SK-N-SH treated with all-trans-retinoic acid at 6 μM for 48 hours (cell line): ENCODE measurements at regions not wholly inside any gene's neighbourhood (a gene's known extent, or its start where the extent isn't known, plus 50 kb on each side); places are given as distances from the start of the nearest gene placed in this dataset.

Experiments
- ATAC-seq: fragments of 200-7000 bp; cut with Tn5 transposase; 3 replicates; pipeline ENCODE4 v1.9.1; 2020; ENCODE audit warnings: mild to moderate bottlenecking, moderate library complexity
- ARNTL ChIP-seq: fragments of 450-650 bp; formaldehyde crosslinking; IDR thresholded peaks from 2 replicates; pipeline ENCODE4 v1.5.0; 2020; ENCODE audit warnings: low read depth, mild to moderate bottlenecking, moderate library complexity, borderline replicate concordance
- BACH2 ChIP-seq: fragments of 250-450 bp; sonication (Bioruptor Pico); IDR thresholded peaks from 2 replicates; pipeline ENCODE4 v1.9.0; 2021; ENCODE audit warnings: mild to moderate bottlenecking, borderline replicate concordance
- CREB5 ChIP-seq: fragments of 250-450 bp; sonication (Bioruptor Pico); IDR thresholded peaks from 2 replicates; pipeline ENCODE4 v1.5.1; 2020; ENCODE audit warnings: low read depth, mild to moderate bottlenecking, moderate library complexity
- CSDC2 ChIP-seq: fragments of 250-450 bp; sonication (Bioruptor Pico); IDR thresholded peaks from 2 replicates; pipeline ENCODE4 v1.5.0; 2020; ENCODE audit warnings: mild to moderate bottlenecking, moderate library complexity
- ESRRG ChIP-seq: fragments of 250-450 bp; sonication (Bioruptor Pico); IDR thresholded peaks from 2 replicates; pipeline ENCODE4 v1.6.1; 2021; ENCODE audit warnings: mild to moderate bottlenecking
- GLIS3 ChIP-seq: fragments of 250-450 bp; sonication (Bioruptor Pico); IDR thresholded peaks from 2 replicates; pipeline ENCODE4 v1.5.0; 2020; ENCODE audit warnings: mild to moderate bottlenecking, moderate library complexity
- ISL1 ChIP-seq: fragments of 250-450 bp; sonication (Bioruptor Pico); IDR thresholded peaks from 2 replicates; pipeline ENCODE4 v2.1.2; 2022; ENCODE audit warnings: mild to moderate bottlenecking, moderate library complexity
- OSR1 ChIP-seq: fragments of 250-450 bp; sonication (Bioruptor Pico); IDR thresholded peaks from 2 replicates; pipeline ENCODE4 v1.8.0; 2022; ENCODE audit warnings: moderate library complexity, mild to moderate bottlenecking, inconsistent platforms
- PATZ1 ChIP-seq: fragments of 250-450 bp; sonication (Bioruptor Pico); IDR thresholded peaks from 2 replicates; pipeline ENCODE4 v1.8.0; 2020; ENCODE audit warnings: mild to moderate bottlenecking, moderate library complexity, borderline replicate concordance
- POU6F1 ChIP-seq: fragments of 250-450 bp; sonication (Bioruptor Pico); IDR thresholded peaks from 2 replicates; pipeline ENCODE4 v1.8.0; 2021; ENCODE audit warnings: low read depth, mild to moderate bottlenecking, moderate library complexity, borderline replicate concordance
- PPARA ChIP-seq: fragments of 250-450 bp; sonication (Bioruptor Pico); IDR thresholded peaks from 2 replicates; pipeline ENCODE4 v1.5.0; 2020; ENCODE audit warnings: mild to moderate bottlenecking, borderline replicate concordance
- RARB ChIP-seq: fragments of 250-450 bp; sonication (Bioruptor Pico); IDR thresholded peaks from 2 replicates; pipeline ENCODE4 v1.8.0; 2021; ENCODE audit warnings: mild to moderate bottlenecking, moderate library complexity
- SNAI2 ChIP-seq: fragments of 250-450 bp; sonication (Bioruptor Pico); IDR thresholded peaks from 2 replicates; pipeline ENCODE4 v1.5.0; 2020; ENCODE audit warnings: mild to moderate bottlenecking, moderate library complexity
- TOX ChIP-seq: fragments of 250-450 bp; sonication (Bioruptor Pico); IDR thresholded peaks from 2 replicates; pipeline ENCODE4 v1.8.0; 2021; ENCODE audit warnings: mild to moderate bottlenecking, moderate library complexity, borderline replicate concordance
- TSHZ2 ChIP-seq: fragments of 250-450 bp; sonication (Bioruptor Pico); IDR thresholded peaks from 2 replicates; pipeline ENCODE4 v1.5.0; 2020; ENCODE audit warnings: mild to moderate bottlenecking, moderate library complexity
- ZC3H10 ChIP-seq: fragments of 250-450 bp; sonication (Bioruptor Pico); IDR thresholded peaks from 2 replicates; pipeline ENCODE4 v1.5.1; 2021; ENCODE audit warnings: mild to moderate bottlenecking, moderate library complexity
- ZFP30 ChIP-seq: fragments of 450-650 bp; formaldehyde crosslinking; IDR thresholded peaks from 2 replicates; pipeline ENCODE4 v1.5.0; 2022; ENCODE audit warnings: mild to moderate bottlenecking, moderate library complexity
- ZNF8 ChIP-seq: fragments of 450-650 bp; formaldehyde crosslinking; IDR thresholded peaks from 2 replicates; pipeline ENCODE4 v1.5.0; 2020; ENCODE audit warnings: mild to moderate bottlenecking, moderate library complexity

GRCh38 chr12:77131977-77132490 lies 66.7 kb upstream of the E2F7 start (continued):
- TF ChIP-seq TSHZ2 (CRISPR knock-in tag) (no peak), OSR1 (CRISPR knock-in tag) (no peak), TOX (no peak), ZFP30 (CRISPR knock-in tag) (no peak), CREB5 (no peak), ARNTL (no peak)

- TF ChIP-seq CREB5 (no peak), TSHZ2 (CRISPR knock-in tag) (no peak), CSDC2 (CRISPR knock-in tag) (no peak), PATZ1 (CRISPR knock-in tag) (no peak), ESRRG (no peak), ZNF8 (CRISPR knock-in tag) (no peak), RARB (CRISPR knock-in tag) (no peak), ARNTL (no peak), GLIS3 (CRISPR knock-in tag) (no peak), POU6F1 (CRISPR knock-in tag) (no peak), BACH2 (CRISPR knock-in tag) (no peak), SNAI2 (no peak), ISL1 (CRISPR knock-in tag) (no peak)
- ATAC-seq = no peak
Measured at GRCh38 chr12:77130193-77130592, 64.8 kb upstream of the E2F7 start.

GRCh38 chr12:77124767-77125166 lies 59.4 kb upstream of the E2F7 start:
- no peak for ATAC-seq
- TF ChIP-seq OSR1 (CRISPR knock-in tag) = no peak
- TF ChIP-seq ISL1 (CRISPR knock-in tag) = no peak
- no peak for TF ChIP-seq TOX
- TF ChIP-seq PPARA (CRISPR knock-in tag) = no peak
- no peak for TF ChIP-seq ZC3H10 (CRISPR knock-in tag)
- no peak for TF ChIP-seq GLIS3 (CRISPR knock-in tag)
- TF ChIP-seq SNAI2 = no peak
- TF ChIP-seq BACH2 (CRISPR knock-in tag) = no peak
- TF ChIP-seq ESRRG = no peak
- no peak for TF ChIP-seq PATZ1 (CRISPR knock-in tag)
- no peak for TF ChIP-seq ZNF8 (CRISPR knock-in tag)
